ENCODE measurements at regions not wholly inside any gene's neighbourhood (a gene's known extent, or its start where the extent isn't known, plus 50 kb on each side); places are given as distances from the start of the nearest gene placed in this dataset.

DNA sequence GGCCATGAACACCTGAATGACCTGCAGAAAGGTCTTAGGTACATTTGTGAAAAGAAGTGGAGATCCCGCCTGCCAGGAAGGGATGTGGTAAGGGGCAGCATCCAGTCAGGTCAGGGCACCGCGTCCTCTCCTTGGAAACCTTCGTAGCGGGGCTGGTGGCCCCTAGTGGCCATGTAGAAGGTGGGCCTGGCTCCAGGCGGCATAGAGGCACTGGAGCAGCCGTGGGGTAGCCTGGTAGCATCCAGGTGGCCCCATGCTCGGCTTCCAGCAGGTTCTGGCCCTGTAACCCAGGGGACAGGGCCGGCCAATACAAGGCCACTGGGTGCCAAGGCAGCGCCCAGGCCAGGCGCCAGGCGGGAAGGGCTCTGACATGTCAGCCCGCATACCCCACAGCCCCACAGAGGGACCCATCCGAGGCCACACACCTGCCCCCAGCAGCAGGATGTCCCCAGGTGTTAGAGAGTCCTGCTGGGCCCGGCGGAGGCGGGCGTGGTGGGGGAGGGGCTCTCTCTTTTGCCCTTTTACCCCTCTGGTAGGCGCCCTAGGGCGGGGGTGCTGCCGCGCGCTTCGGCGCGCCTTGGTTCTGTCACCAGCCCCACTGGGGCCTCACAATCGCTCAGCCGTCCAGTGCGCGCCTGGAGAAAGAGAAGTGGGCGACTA, 58.3 kb upstream of the SPATA31E1 start:
- DNase-seq: no peak

DNA sequence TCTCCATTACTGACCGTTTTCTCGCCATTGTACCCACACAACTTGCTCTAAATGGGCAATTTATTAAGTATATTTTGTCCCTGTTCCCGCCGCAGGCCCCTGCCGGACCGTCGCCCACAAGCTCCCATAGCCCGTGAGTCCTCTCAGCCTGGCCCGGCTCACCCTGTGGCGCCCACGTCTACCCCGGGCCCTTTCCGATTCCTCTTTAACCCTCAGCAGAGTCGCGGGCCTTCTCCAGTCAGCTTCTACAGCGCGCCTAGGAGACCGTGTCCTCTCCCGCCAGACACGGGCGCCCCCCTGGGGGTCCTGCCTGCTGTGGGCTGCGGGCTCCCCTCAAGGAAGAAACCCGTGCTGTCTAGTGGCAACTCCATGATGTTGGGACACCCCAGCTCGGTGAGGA, 57.8 kb upstream of the SPATA31E1 start:
- DNase-seq: no peak

DNA sequence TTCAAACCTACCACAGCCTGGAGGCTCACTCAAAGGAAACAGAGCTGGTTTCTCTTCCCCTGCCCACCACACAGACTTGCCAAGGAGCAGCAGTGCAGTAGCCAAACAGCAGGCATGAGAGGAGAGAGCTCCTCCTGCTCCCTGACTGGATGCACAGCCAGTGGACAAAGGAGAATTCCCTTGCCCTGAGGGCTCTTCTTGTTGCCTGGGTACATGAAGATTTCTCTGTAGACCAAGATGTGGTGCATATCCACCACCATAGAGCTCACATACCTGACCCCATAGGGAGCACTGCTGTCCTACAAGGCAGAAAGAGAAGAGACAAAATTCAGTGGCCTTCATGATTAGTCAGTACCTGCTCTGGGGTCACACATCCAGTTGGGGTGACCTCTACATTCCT, 56.3 kb upstream of the SPATA31E1 start:
- DNase-seq: no peak

DNA sequence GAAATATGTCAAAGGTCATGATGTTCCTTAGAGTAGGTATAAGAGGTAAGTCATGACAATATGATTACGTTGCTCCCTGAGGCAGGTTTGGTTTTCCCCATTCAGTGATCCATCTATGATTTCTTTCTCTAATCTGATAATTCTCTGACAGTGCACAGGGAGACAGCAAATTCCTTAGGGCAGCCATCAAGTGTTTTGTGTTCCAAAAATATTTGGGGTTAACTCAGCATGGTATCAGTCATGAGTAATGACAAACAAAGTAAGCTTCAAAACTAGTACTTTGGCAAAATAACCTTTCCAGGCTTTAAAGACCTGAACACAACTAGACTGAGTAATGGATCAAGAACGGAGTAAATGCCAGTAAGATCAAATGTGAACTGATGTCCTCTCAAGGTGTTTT, 55.3 kb upstream of the SPATA31E1 start:
- no peak for DNase-seq

DNA sequence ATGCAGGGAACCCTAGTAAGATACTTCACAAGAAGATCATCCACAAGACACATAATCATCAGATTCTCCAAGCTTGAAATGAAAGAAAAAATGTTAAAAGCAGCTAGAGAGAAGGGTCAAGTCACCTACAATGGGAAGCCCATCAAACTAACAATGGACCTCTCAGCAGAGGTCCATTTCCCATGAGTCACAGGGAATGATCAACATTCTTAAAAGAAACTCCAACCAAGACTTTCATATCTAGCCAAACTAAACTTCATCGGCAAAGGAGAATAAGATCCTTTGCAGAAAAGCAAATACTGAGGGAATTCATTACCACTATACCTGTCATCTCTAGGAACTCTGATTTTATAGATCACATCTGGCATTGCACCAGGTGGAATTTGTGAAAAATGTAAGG, 52.9 kb upstream of the SPATA31E1 start:
- no peak for DNase-seq

DNA sequence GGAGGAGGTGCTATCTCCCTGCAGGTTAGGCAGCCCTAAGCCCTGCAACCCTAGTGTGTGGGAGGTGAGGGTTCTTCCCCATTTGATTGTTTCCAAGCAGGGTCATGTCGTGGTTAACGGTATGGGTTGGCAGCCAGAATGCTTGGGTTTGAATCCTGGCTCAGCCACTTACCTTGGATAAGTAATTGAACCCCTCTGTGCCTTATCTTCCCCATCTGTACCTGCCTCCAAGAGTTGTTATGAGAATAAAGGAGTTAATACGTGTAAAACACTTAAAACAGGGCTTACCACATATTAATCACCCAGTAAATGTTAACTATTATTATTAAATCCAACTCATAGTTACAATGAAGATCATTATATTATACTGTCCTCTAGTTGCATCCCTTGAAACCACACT, 52.2 kb upstream of the SPATA31E1 start:
- DNase-seq: no peak

DNA sequence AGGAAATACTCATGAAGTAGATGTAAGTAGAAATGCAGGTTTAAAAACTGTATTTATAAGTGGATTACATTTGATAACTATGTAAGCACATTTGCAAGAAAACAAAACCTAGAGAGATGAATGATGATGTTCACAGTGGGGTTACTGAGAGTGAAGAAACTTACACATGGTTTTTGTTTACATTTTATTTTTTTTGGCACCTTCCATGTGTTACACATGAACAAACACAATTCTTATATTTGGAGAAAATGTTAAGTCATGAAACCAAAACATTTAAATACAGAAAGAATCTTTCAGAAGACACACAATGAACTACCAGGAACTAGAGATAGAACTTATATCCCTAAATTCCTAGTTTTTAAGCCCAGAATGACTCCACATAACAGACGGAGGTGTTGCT, 51.5 kb upstream of the SPATA31E1 start:
- DNase-seq: no peak

Data from stimulated activated CD4-positive, alpha-beta T cell treated with anti-CD3 and anti-CD28 coated beads, Interleukin-4, amount 100 ng/mL, for 1 hour (primary cell).